ENCODE measurements at regions not wholly inside any gene's neighbourhood (a gene's known extent, or its start where the extent isn't known, plus 50 kb on each side); places are given as distances from the start of the nearest gene placed in this dataset.

DNA sequence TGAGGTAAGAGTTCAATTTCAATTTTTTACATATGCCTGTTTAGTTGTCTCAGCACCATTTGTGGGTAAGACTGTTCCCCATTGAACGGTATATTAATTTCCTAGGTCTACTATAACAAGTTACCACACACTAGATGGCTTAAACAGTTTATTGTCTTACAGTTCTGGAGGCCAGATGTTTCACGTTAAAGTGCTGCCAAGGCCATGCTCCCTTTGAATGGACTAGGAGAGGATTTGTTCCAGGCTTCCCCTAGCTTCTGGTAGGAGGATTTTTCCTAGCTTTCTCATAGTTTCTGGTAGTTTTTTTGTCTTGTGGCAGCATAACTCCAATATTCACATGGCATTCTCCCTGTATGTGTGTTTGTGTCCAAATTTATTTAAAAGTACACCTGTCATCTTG lies 149.3 kb upstream of the CYSLTR1 start:
- no peak for DNase-seq

DNA sequence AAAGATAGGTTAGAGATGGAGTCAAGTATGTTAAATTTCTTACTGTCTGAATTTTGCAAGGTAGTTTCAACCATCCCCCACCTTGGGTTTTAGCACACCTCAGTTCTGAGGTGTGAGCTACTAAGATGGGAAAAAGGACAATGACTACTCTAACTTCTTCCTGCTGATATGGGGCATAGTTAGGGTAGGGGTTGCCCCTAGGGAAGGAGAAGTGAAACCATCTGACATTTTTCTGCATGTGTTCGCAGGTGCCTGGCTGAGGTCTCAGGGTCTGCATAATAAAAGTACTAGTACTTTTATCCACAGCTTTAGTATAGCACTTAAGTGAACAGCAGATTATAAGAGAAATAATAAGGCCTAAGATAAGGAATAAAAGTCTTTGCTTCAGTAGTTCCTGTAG lies 129.5 kb upstream of the CYSLTR1 start:
- no peak for DNase-seq

DNA sequence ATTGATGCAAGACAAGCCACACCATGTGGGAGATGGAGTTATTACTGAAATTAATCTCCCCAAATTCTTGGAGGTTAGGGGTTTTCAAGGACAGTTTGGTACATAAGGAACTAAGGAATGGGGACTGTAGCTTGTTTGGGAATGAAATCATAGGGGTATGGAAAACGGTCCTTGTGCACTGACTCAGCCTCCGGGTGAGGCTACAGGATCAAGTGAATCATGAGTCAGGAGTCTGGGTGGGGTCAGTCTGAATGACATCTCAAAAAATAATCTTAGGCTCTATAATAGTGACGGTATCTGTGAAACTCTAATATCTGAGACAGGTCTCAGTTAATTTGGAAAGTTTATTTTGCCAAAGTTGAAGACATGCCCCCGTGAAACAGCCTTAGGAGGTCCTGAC lies 128.5 kb upstream of the CYSLTR1 start:
- no peak for DNase-seq

DNA sequence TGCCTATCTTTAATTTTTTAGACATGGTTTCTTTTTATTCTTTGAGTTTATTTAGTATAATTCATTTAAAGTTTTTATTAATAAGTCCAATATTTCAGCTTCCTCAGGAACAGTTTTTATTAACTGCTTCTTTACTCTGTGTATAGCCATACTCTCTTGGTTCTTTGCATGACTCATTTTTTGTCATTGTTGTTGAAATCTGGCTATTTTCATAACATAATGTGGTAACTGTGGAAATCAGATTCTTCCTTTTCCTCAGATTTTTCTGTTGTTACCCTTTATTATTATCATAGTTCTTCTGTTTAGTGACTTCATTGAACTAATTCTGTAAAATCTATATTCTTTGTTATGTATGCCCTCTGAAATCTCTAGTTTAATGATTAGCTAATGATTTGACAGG lies 124.9 kb upstream of the CYSLTR1 start:
- no peak for DNase-seq

DNA sequence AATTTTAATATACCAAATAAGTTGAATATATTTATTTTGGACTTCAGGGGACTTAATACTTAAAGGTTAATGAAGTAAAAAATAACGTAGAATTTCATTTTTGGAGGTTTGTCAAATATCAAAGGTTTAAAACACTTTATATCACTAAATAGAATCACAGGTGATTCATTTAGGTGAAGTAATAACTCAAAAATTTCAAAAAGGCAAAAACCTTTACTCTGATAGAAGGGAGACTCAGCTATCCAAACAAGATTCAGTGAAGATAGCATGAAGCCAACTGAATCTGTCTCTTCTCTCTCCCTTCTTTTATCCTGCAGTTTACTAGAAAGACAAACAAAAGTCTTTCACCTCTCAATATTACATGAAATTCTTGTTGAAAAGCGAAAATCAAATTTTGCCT lies 110.2 kb upstream of the CYSLTR1 start:
- no peak for DNase-seq

DNA sequence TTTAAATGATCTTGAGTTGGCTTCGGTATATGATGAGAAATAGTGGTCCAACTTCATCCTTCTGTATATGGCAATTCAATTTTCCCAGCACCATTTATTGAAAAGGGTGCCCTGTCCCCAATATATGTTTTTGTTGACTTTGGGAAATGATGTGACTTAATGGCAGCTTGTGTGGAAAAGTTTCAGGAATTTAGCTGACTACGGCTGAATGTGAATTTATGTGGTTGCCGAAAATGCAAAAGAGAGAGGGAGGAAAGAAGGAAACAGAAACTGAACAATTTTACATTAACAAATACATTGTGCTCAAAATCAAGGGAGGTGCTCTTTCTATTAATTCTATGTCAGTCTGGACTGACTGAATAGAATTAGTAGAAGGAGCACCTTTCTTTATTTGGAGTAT lies 101.8 kb upstream of the CYSLTR1 start:
- no peak for DNase-seq

DNA sequence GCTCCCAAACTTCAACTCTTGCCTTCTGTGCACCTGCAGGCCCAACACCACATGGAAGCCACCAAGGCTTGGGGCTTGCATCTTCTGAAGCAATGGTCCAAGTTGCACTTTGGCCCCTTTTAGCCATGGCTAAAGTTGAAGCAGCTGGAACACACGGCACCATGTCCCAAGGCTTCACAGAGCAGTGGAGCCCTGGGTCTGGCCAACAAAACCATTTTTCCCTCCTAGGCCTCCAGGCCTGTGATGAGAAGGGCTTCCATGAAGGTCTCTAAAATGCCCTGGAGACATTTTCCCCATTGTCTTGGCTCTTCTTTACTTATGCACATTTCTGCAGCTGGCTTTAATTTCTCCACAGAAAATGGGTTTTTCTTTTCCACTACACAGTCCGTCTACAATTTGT lies 61.3 kb upstream of the CYSLTR1 start:
- DNase-seq = no peak

DNA sequence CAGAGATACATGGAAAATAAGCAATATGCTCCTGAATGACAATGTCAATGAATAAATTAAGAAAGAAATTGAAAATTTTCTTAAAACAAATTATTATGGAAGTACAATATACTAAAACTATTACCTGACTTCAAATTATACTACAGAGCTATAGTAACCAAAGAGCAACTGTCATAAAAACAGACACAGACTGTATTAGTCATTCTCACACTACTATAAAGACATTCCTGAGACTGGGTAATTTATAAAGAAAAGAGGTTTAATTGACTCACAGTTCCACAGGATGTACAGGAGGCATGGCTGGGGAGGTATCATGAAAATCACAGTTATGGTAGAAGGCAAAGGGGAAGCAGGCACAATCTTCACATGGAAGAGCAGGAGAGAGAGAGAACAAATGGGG lies 60.0 kb upstream of the CYSLTR1 start:
- DNase-seq = no peak

DNA sequence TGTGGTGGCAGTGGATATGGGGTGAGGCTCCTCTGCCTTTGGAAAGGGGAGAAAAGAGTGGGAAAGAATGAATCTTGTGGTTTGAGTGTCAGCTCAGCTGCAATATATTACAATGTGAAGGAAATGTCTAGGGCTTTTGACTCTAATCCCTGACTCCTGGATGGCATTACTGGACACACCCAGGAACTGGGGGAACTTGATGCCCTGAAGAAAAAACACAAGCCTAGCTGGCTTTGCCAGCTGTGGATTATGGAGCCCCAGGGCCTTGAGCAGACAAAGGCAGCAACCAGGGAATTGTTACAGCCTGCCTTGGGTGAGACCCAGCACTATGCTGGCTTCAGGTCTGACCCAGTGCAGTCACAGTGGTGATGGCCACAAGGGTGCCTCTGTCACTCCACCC lies 57.1 kb upstream of the CYSLTR1 start:
- no peak for DNase-seq

DNA sequence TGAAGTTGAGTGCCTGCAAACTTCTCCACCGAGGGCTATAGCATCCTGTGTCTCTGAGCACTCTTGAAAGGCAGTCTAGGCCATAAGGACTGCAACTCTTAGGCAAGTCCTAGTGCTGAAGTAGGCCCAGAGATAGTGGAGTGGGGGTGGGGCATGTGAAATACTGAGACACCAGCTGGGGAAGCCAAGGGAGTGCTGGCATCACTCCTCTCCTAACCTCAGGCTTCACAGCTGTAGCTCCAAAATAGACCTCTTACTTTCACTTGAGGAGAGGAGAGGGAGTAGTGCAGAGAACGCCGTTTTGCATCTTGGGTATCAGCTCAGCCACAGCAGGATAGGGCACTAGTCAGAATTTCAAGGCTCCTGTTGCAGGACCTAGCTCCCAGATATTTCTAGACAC lies 56.2 kb upstream of the CYSLTR1 start:
- no peak for DNase-seq

DNA sequence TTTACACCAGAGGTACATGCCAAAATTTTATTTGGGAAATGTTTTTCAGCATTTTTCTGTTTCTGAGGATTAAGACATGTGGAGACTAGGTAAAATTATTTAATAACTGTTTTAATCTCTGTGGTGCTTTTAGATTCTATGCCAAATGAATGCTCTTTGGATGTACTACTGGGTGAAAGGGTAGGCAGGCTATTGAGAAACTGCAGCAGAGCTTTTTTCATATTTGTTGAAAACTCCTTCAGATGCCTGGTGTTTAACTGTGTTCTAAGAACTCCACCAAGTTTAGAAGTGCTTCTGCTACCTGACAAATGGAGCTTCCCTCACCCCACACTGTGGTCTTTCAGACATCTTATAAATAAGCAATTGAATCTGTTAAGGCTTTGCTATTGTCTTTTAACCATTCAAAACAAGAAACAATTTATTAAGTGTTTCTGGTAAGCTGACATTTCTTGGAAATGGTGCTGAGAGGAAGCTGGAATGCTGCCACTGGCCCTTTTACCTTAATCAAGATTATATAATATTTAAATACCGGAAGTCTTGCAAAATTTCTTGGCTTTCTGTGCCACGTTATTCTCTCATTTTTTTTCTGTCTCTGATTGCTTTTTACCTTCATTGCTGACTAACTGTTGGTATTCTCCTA lies 51.2 kb upstream of the CYSLTR1 start:
- no peak for DNase-seq

All from activated CD4-positive, alpha-beta T cell treated with anti-CD3 and anti-CD28 coated beads, Interleukin-2, amount 50 U/mL, for 4 hours (primary cell).